RCC 7860 (cell line): ENCODE measurements at regions not wholly inside any gene's neighbourhood (a gene's known extent, or its start where the extent isn't known, plus 50 kb on each side); places are given as distances from the start of the nearest gene placed in this dataset.

Source experiments
- DNase-seq: peaks from one replicate; pipeline ENCODE4 v3.0.0-alpha.2; 2015; ENCODE audit warnings: low spot score
- FAIRE-seq: peaks from 2 replicates; lab custom pipeline; 2012; peaks lifted over from hg19 to GRCh38; lab: Jason Lieb, UNC

GRCh38 chr2:120496759-120497158 is 150.8 kb downstream of the INHBB start:
- no peak for FAIRE-seq

GRCh38 chr2:120497261-120497977 is 151.5 kb downstream of the INHBB start:
- FAIRE-seq (no peak), DNase-seq (no peak)

More at GRCh38 chr2:120496759-120497158, 150.8 kb downstream of the INHBB start:
- no peak for DNase-seq

GRCh38 chr2:120498121-120498520 is 152.2 kb downstream of the INHBB start:
- DNase-seq (no peak), FAIRE-seq (no peak)

- DNase-seq: no peak
- FAIRE-seq: no peak
These were observed 152.8 kb downstream of the INHBB start for GRCh38 chr2:120498576-120499394.

- FAIRE-seq (no peak), DNase-seq (peak; percentile 74)
These were observed 154.0 kb downstream of the INHBB start for GRCh38 chr2:120499784-120500495.

GRCh38 chr2:120501591-120501990 is 155.7 kb downstream of the INHBB start:
- FAIRE-seq (no peak), DNase-seq (no peak)

- DNase-seq (no peak), FAIRE-seq (no peak)
These were observed 156.4 kb downstream of the INHBB start for GRCh38 chr2:120502357-120502756.

GRCh38 chr2:120502761-120503160 is 156.8 kb downstream of the INHBB start:
- no peak for DNase-seq
- no peak for FAIRE-seq

GRCh38 chr2:120503206-120503792 is 157.4 kb downstream of the INHBB start:
- FAIRE-seq (no peak), DNase-seq (no peak)

- FAIRE-seq (no peak), DNase-seq (peak; percentile 52)
These were observed 158.0 kb downstream of the INHBB start for GRCh38 chr2:120503793-120504571.

GRCh38 chr2:120504936-120505705 is 159.2 kb downstream of the INHBB start:
- DNase-seq: no peak
- FAIRE-seq: no peak

GRCh38 chr2:120508567-120509041 is 162.7 kb downstream of the INHBB start:
- no peak for FAIRE-seq

GRCh38 chr2:120509213-120509815 is 163.4 kb downstream of the INHBB start:
- FAIRE-seq (no peak), DNase-seq (no peak)

More at GRCh38 chr2:120508567-120509041, 162.7 kb downstream of the INHBB start:
- DNase-seq: no peak

- DNase-seq (no peak), FAIRE-seq (no peak)
These were observed 164.2 kb downstream of the INHBB start for GRCh38 chr2:120509991-120510735.

GRCh38 chr2:120510751-120511395 is 164.9 kb downstream of the INHBB start:
- FAIRE-seq: no peak
- DNase-seq: no peak

GRCh38 chr2:120511536-120511935 is 165.6 kb downstream of the INHBB start:
- FAIRE-seq: no peak

GRCh38 chr2:120511947-120512710 is 166.2 kb downstream of the INHBB start:
- DNase-seq (no peak), FAIRE-seq (no peak)

More at GRCh38 chr2:120511536-120511935, 165.6 kb downstream of the INHBB start:
- no peak for DNase-seq
